Suppressor macrophage treated with lipopolysaccharide for 1 hour (primary cell): ENCODE measurements at regions not wholly inside any gene's neighbourhood (a gene's known extent, or its start where the extent isn't known, plus 50 kb on each side); places are given as distances from the start of the nearest gene placed in this dataset.

Experiments
- DNase-seq, 3 donors: peaks; one replicate each; pipeline ENCODE4 v3.0.0-alpha.2; 2020 to 2022

- peak; percentile 81 to 88 (median 82) for DNase-seq
Measured at GRCh38 chr17:77308861-77309726, 168.3 kb downstream of the SEC14L1 start.

GRCh38 chr17:77310336-77310735, 169.6 kb downstream of the SEC14L1 start:
- DNase-seq: no peak

GRCh38 chr17:77311371-77311981, 170.7 kb downstream of the SEC14L1 start:
- peak in 2 of 3 donors; percentile 24 to 37 for DNase-seq

GRCh38 chr17:77312061-77312701, 171.4 kb downstream of the SEC14L1 start:
- DNase-seq: no peak

GRCh38 chr17:77312786-77313599, 172.2 kb downstream of the SEC14L1 start:
- DNase-seq: no peak

GRCh38 chr17:77313831-77314230, 173.1 kb downstream of the SEC14L1 start:
- no peak for DNase-seq

GRCh38 chr17:77314601-77315000, 173.8 kb downstream of the SEC14L1 start:
- no peak for DNase-seq

GRCh38 chr17:77315010-77315409, 174.2 kb downstream of the SEC14L1 start:
- no peak for DNase-seq

- DNase-seq: peak; percentile 71 to 73 (median 73)
Measured at GRCh38 chr17:77315551-77316190, 174.9 kb downstream of the SEC14L1 start.

- DNase-seq: peak in 2 of 3 donors; percentile 28 to 38
Measured at GRCh38 chr17:77316191-77316641, 175.4 kb downstream of the SEC14L1 start.

GRCh38 chr17:77316651-77317050, 175.9 kb downstream of the SEC14L1 start:
- no peak for DNase-seq

- no peak for DNase-seq
Measured at GRCh38 chr17:77317091-77317750, 176.5 kb downstream of the SEC14L1 start.

- no peak for DNase-seq
Measured at GRCh38 chr17:77318021-77318420, 177.3 kb downstream of the SEC14L1 start.

- DNase-seq: peak; percentile 70 to 78 (median 71)
Measured at GRCh38 chr17:77318491-77319210, 177.9 kb downstream of the SEC14L1 start.

- peak; percentile 95 to 97 (median 96) for DNase-seq
Measured at GRCh38 chr17:77319211-77320043, 178.7 kb downstream of the SEC14L1 start.

- DNase-seq: peak; percentile 42 to 63 (median 52)
Measured at GRCh38 chr17:77320044-77320440, 179.3 kb downstream of the SEC14L1 start.

GRCh38 chr17:77320485-77321256, 179.9 kb downstream of the SEC14L1 start:
- DNase-seq: peak; percentile 50 to 53 (median 53)

GRCh38 chr17:77321649-77322513, 181.1 kb downstream of the SEC14L1 start:
- no peak for DNase-seq
